ENCODE measurements at regions not wholly inside any gene's neighbourhood (a gene's known extent, or its start where the extent isn't known, plus 50 kb on each side); places are given as distances from the start of the nearest gene placed in this dataset.
A peak's percentile ranks its signal among the peaks of the same experiment; 100 is the strongest.

DNA sequence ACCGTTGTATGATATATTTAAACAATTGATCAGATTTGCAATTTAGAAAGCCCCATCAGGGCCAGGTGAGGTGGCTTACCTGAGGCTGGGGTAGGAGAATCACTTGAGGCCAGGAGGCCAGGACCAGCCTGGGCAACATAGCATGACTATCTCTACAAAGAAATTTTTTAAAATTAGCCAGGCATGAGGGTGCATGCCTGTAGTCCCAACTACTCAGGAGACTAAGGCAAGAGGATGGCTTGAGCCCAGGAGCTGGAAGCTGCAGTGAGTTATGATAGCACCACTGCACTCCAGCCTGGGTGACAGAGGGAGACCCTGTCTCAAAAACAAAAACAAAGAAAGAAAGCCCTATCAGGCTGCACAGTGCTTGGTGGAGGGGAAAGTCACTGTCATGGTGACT, 159.9 kb upstream of the RAB4A start:
- Histone ChIP-seq H3K9me3 (no peaks in the 10 kb centered on the region), H3K4me3 (no peak overlapping the region), H3K4me1 (ENCODE audit: low read depth) (peaks cover 12% of the 10 kb centered on the region), H3K36me3 (ENCODE audit: low read depth) (no peaks in the 10 kb centered on the region)
- intact Hi-C loops (cut with DNase I, micrococcal nuclease): no loop called here
- TF ChIP-seq, protein P1, sequence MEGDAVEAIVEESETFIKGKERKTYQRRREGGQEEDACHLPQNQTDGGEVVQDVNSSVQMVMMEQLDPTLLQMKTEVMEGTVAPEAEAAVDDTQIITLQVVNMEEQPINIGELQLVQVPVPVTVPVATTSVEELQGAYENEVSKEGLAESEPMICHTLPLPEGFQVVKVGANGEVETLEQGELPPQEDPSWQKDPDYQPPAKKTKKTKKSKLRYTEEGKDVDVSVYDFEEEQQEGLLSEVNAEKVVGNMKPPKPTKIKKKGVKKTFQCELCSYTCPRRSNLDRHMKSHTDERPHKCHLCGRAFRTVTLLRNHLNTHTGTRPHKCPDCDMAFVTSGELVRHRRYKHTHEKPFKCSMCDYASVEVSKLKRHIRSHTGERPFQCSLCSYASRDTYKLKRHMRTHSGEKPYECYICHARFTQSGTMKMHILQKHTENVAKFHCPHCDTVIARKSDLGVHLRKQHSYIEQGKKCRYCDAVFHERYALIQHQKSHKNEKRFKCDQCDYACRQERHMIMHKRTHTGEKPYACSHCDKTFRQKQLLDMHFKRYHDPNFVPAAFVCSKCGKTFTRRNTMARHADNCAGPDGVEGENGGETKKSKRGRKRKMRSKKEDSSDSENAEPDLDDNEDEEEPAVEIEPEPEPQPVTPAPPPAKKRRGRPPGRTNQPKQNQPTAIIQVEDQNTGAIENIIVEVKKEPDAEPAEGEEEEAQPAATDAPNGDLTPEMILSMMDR (IDR thresholded peaks at IDR 0.05): no peak
- ATAC-seq: no peak
- no peak for DNase-seq

DNA sequence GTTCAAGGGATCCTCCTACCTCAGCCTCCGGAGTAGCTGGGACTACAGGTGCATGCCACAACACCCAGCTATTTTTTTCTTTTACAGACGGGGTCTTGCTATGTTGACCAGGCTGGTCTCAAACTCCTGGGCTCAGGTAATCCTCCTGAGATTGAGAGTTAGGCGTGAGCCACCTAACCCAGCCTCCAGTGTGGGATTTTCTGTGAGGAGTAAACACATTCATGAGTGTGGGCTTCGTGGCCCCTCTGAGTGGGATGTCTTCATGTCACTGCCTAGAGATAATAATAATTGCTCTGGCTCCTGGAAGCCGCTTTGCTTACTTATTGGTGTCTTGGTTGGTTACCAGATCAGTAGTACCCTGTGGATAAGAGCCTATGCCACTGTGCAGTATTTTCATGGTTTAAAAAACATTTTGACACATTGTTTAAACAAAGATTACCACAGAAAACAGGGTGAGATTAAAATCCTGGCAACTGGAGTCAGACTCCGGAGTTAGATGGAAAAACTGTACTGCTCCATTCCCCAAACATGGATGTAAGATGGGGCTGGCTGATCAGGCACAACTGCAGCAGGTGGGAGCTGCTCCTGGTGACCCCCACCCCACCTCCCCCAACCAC, 159.1 kb upstream of the RAB4A start:
- Histone ChIP-seq H3K4me3 (no peak overlapping the region), H3K36me3 (ENCODE audit: low read depth) (no peaks in the 10 kb centered on the region), H3K4me1 (ENCODE audit: low read depth) (peaks cover 12% of the 10 kb centered on the region), H3K9me3 (no peaks in the 10 kb centered on the region)
- DNase-seq: no peak
- ATAC-seq: no peak
- TF ChIP-seq, protein P1 (IDR thresholded peaks at IDR 0.05): no peak
- intact Hi-C loops (cut with DNase I, micrococcal nuclease): no loop called here

DNA sequence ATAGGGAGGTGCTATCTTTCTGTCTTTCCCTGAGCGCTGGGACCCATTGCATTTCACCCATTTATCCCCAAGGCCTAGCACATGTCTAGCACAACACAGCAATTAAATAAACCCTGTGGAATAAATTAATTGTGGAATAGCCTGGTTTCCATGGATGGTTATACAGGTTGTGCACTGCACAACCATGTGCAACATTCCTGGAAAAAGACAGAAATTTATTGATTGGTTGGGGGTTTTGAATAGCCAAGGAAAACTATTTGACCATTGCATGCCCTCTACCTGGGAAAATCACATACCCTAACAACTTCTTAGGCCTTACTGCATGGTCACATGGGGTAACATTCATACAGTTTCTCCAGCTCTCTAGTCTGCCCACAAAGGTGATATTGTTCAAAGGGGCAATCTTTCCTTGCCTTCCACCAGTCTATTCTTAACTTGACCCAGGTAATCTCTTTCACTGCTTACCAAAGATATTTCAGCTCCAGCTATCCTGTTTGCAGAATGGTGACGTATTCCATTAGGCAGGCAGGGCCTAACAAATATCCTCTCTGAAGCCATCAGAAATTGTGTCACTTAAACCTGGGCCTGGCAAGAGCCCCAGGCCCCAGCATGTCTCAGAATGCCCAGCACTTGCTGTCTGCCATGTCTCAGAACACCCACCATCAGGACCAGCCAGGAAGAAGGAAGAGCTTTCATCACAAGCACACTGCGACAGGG, 157.9 kb upstream of the RAB4A start:
- H3K9me3 ChIP-seq: no peaks in the 10 kb centered on the region
- peaks cover 19% of the 10 kb centered on the region for H3K4me1 ChIP-seq (ENCODE audit: low read depth)
- no peak overlapping the region for H3K4me3 ChIP-seq
- ATAC-seq: no peak
- DNase-seq: no peak
- intact Hi-C loops (cut with DNase I, micrococcal nuclease): no loop called here
- TF ChIP-seq, protein P1 (IDR thresholded peaks at IDR 0.05): no peak
- no peaks in the 10 kb centered on the region for H3K36me3 ChIP-seq (ENCODE audit: low read depth)

DNA sequence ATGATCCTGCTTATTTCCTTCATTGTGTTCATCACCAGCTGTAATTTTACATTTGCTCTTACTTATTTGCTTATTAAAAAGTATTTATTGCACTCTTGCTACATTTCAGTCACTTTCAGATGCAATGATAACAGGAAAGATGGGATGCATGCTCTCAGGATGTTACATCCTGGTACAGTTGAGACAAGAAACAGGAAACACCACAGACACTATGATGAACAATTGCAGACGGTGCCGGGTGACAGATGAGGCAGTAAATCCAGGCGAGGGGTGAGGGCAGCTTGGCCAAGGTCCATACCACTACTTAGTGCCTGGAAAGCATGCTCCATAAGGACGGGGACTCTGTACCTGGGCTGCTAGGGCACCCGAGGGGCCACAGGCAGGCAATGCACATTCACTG, 156.6 kb upstream of the RAB4A start:
- TF ChIP-seq, protein P1 (IDR thresholded peaks at IDR 0.05): no peak
- H3K36me3 ChIP-seq (ENCODE audit: low read depth): no peaks in the 10 kb centered on the region
- peaks cover 8% of the 10 kb centered on the region for H3K4me1 ChIP-seq (ENCODE audit: low read depth)
- no peak for DNase-seq
- ATAC-seq: peak; percentile 23
- H3K9me3 ChIP-seq: no peaks in the 10 kb centered on the region
- H3K4me3 ChIP-seq: no peak overlapping the region
- intact Hi-C loops (cut with DNase I, micrococcal nuclease): no loop called here

DNA sequence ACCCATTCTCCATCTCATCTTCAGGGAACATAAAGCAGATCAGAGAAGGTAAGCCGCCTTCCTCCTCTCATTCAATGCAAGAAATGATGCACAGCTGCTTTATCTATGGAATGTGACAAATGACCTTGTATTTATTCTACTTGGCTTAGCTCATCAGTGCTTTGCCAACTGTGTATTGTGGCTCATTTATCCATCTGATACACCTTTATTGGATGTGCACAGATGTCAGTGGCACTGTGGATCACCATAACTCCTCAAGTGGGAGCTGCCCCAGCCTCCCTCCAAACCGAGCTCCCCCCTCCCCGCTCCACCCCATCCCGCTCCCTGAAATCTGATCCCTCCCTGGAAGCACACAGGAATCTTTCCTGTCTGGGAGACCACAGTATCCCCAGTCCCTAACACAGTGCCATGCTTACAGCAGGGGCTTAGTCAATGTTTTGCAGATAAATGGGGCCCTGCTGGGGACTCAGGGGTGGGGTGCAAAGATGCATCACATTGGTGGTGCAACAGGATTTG, 156.0 kb upstream of the RAB4A start:
- intact Hi-C loops (cut with DNase I, micrococcal nuclease): no loop called here
- H3K4me3 ChIP-seq: no peak overlapping the region
- ATAC-seq (no peak), DNase-seq (no peak)
- no peaks in the 10 kb centered on the region for H3K36me3 ChIP-seq (ENCODE audit: low read depth)
- TF ChIP-seq, protein P1 (IDR thresholded peaks at IDR 0.05): no peak
- no peaks in the 10 kb centered on the region for H3K9me3 ChIP-seq
- H3K4me1 ChIP-seq (ENCODE audit: low read depth): peaks cover 7% of the 10 kb centered on the region

All from mucosa of descending colon (tissue), 3 donors.